ENCODE measurements at regions not wholly inside any gene's neighbourhood (a gene's known extent, or its start where the extent isn't known, plus 50 kb on each side); places are given as distances from the start of the nearest gene placed in this dataset.

DNA sequence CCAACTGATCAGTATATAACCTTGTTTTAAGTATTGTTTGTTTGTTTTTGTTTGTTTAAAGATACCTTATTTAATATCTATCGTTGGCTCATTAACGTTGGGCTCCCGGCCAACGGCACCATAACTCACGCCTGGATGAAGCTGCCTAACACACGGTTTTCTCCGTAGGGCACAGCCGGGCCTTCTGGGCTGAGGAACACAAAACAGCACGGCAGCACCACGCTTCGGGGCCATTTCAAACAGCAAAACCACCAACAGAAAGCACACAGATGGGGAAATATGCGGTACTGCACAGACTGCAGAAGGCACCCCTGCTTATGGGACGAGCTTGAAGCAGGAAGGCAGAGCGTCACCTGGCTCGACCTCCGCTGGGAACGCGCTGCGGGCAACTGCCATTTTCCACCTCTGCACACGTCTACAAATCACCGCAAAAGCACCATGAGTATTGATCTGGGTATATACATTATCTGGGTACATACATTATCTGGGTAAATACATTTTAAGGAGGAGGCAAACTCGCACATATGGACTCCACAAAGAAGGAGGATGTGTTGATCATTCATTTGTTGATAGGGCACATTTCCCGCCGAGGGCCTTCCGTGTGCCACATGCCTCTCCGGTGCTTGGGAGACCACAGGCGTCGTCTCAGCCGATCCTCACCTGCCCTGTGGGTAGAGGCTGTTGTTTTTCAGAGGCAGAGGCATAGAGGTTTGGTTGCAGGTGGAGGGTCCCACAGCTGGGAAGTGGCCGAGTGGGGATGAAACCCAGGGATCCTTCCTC is 123.7 kb upstream of the ATP2B2 start:
- TF ChIP-seq EZH2 (IDR thresholded peaks at IDR 0.05) = no peak
- no peak for TF ChIP-seq POLR2AphosphoS5 (IDR thresholded peaks at IDR 0.05; ENCODE audit: borderline replicate concordance, low read depth, low read length)
